Keratinocyte (primary cell): ENCODE measurements at regions not wholly inside any gene's neighbourhood (a gene's known extent, or its start where the extent isn't known, plus 50 kb on each side); places are given as distances from the start of the nearest gene placed in this dataset.

Experiments
- DNase-seq: peaks from one replicate; pipeline ENCODE4 v3.0.0-alpha.2; 2011; ENCODE audit warnings: low read depth, missing footprints, low spot score
- FAIRE-seq: peaks from 2 replicates; lab custom pipeline; 2011; peaks lifted over from hg19 to GRCh38; lab: Jason Lieb, UNC
- H2AFZ ChIP-seq: 2 replicates; pipeline ENCODE4 v1.6.0; 2012; ENCODE audit warnings: low read length, control low read depth, inconsistent platforms; ENCODE audit not compliant: control insufficient read depth
- H3K27ac ChIP-seq: 2 replicates; pipeline ENCODE4 v1.5.1; 2011; ENCODE audit warnings: low read length; ENCODE audit not compliant: control insufficient read depth, insufficient read depth
- H3K27me3 ChIP-seq: 3 replicates; pipeline ENCODE4 v1.6.0; 2011; ENCODE audit warnings: low read length; ENCODE audit not compliant: control insufficient read depth, insufficient read depth; ENCODE audit errors: extremely low read depth
- H3K36me3 ChIP-seq, 2 experiments: 2 replicates in 1 of 2; 3 replicates in 1 of 2; pipeline ENCODE4 v1.5.1; 2011; ENCODE audit warnings: low read length in 2 of 2, mild to moderate bottlenecking in 1 of 2; ENCODE audit not compliant: control insufficient read depth in 2 of 2, insufficient read depth in 2 of 2; ENCODE audit errors: extremely low read depth in 1 of 2
- H3K4me1 ChIP-seq: 3 replicates; pipeline ENCODE4 v1.5.1; 2011; ENCODE audit warnings: low read length; ENCODE audit not compliant: control insufficient read depth, insufficient read depth; ENCODE audit errors: extremely low read depth
- H3K4me2 ChIP-seq: 3 replicates; pipeline ENCODE4 v1.6.0; 2011; ENCODE audit warnings: low read depth, low read length; ENCODE audit not compliant: control insufficient read depth, insufficient read depth; ENCODE audit errors: extremely low read depth
- H3K4me3 ChIP-seq, 3 experiments: fragments of 200-600 bp in 1 of 3; sonication (generic) in 1 of 3; 2 replicates in 2 of 3; 3 replicates in 1 of 3; pipeline ENCODE4 v1.5.1; 2011 to 2016; ENCODE audit warnings: low read length in 3 of 3, mild to moderate bottlenecking in 3 of 3, control low read depth in 2 of 3, inconsistent platforms in 1 of 3, low read depth in 1 of 3, mixed read lengths in 1 of 3, mixed run types in 1 of 3, moderate library complexity in 1 of 3; ENCODE audit not compliant: control insufficient read depth in 2 of 3, insufficient read depth in 2 of 3; ENCODE audit errors: extremely low read depth in 1 of 3
- H3K79me2 ChIP-seq: 2 replicates; pipeline ENCODE4 v1.6.0; 2012; ENCODE audit warnings: low read length; ENCODE audit not compliant: control insufficient read depth, insufficient read depth
- H3K9ac ChIP-seq: 3 replicates; pipeline ENCODE4 v1.6.0; 2011; ENCODE audit warnings: low read length; ENCODE audit not compliant: control insufficient read depth, insufficient read depth; ENCODE audit errors: extremely low read depth
- H3K9me1 ChIP-seq: 3 replicates; pipeline ENCODE4 v1.6.0; 2011; ENCODE audit warnings: low read length; ENCODE audit not compliant: control insufficient read depth, insufficient read depth; ENCODE audit errors: extremely low read depth
- H3K9me3 ChIP-seq: 2 replicates; pipeline ENCODE4 v1.5.1; 2012; ENCODE audit warnings: low read depth, low read length; ENCODE audit not compliant: control insufficient read depth
- H4K20me1 ChIP-seq: 3 replicates; pipeline ENCODE4 v1.6.0; 2011; ENCODE audit warnings: low read length; ENCODE audit not compliant: control insufficient read depth, insufficient read depth; ENCODE audit errors: extremely low read depth
- CTCF ChIP-seq, 3 experiments: IDR thresholded peaks in 1 of 3; conservative IDR thresholded peaks in 1 of 3; optimal IDR thresholded peaks in 1 of 3; 2 replicates in 2 of 3; 3 replicates in 1 of 3; pipeline versions ENCODE3 to v1.5.1; 2011; ENCODE audit warnings: low read length in 3 of 3, mild to moderate bottlenecking in 3 of 3, moderate library complexity in 2 of 3, control low read depth in 1 of 3, inconsistent platforms in 1 of 3; ENCODE audit not compliant: insufficient read depth in 2 of 3; ENCODE audit errors: extremely low read depth in 1 of 3
- EZH2 ChIP-seq: IDR thresholded peaks from one replicate; pipeline ENCODE4 v1.6.1; 2012; ENCODE audit warnings: inconsistent platforms, mild to moderate bottlenecking, low read length, moderate library complexity
- dilution Hi-C: fragments of 300-500 bp; cut with MboI; formaldehyde crosslinking; loops from one replicate; pipeline ENCODE4 v1.7.0; 2020; ENCODE audit warnings: low sequenced_read_pairs; ENCODE audit not compliant: extremely low pct_ligation_motif_present

- DNase-seq = no peak
- no peak for FAIRE-seq
Measured at GRCh38 chr11:21710809-21711208, 482.1 kb upstream of the ANO5 start.

GRCh38 chr11:21711341-21711740 is 481.5 kb upstream of the ANO5 start:
- DNase-seq (no peak), FAIRE-seq (no peak)
- Histone ChIP-seq H4K20me1 (no peaks in the 10 kb centered on the region), H3K9ac (no peak overlapping the region), H3K79me2 (no peaks in the 10 kb centered on the region), H3K4me3 (no peak overlapping the region), H2AFZ (no peak overlapping the region), H3K27ac (no peak overlapping the region), H3K9me3 (no peaks in the 10 kb centered on the region), H3K27me3 (no peaks in the 10 kb centered on the region), H3K36me3 (no peaks in the 10 kb centered on the region), H3K9me1 (no peaks in the 10 kb centered on the region), H3K4me2 (no peak overlapping the region), H3K4me1 (no peaks in the 10 kb centered on the region)
- TF ChIP-seq CTCF (optimal IDR thresholded peaks at IDR 0.05 in 1 of 3, IDR thresholded peaks at IDR 0.05 in 1 of 3, conservative IDR thresholded peaks at IDR 0.05 in 1 of 3; ENCODE audit: extremely low read depth in 1 of 3, insufficient read depth in 2 of 3, low read length in 3 of 3) = no peak
- TF ChIP-seq EZH2 = no peak
- dilution Hi-C loops = no loop called here

More at GRCh38 chr11:21710809-21711208, 482.1 kb upstream of the ANO5 start:
- H3K79me2 ChIP-seq = no peaks in the 10 kb centered on the region
- H3K9me1 ChIP-seq = no peaks in the 10 kb centered on the region
- TF ChIP-seq CTCF (optimal IDR thresholded peaks at IDR 0.05 in 1 of 3, IDR thresholded peaks at IDR 0.05 in 1 of 3, conservative IDR thresholded peaks at IDR 0.05 in 1 of 3; ENCODE audit: extremely low read depth in 1 of 3, insufficient read depth in 2 of 3, low read length in 3 of 3) (no peak), EZH2 (no peak)
- H3K4me1 ChIP-seq = no peaks in the 10 kb centered on the region
- H3K4me3 ChIP-seq = no peak overlapping the region
- H3K27me3 ChIP-seq = no peaks in the 10 kb centered on the region
- no peak overlapping the region for H3K4me2 ChIP-seq
- no peaks in the 10 kb centered on the region for H3K36me3 ChIP-seq
- H3K9me3 ChIP-seq = no peaks in the 10 kb centered on the region
- H4K20me1 ChIP-seq = no peaks in the 10 kb centered on the region
- dilution Hi-C loops = no loop called here
- H3K27ac ChIP-seq = no peak overlapping the region
- H3K9ac ChIP-seq = no peak overlapping the region
- no peak overlapping the region for H2AFZ ChIP-seq
